Effector CD8-positive, alpha-beta T cell (primary cell): ENCODE measurements at regions not wholly inside any gene's neighbourhood (a gene's known extent, or its start where the extent isn't known, plus 50 kb on each side); places are given as distances from the start of the nearest gene placed in this dataset.
"Not testable (repeated sequence)": the region's sequence is repeated elsewhere in the genome, so short reads cannot be mapped to it uniquely, and the experiment has no call there.

ENCODE experiments used
- DNase-seq: peaks from one replicate; lab custom pipeline; 2025; lab: John Stamatoyannopoulos, UW

GRCh38 chr15:24835301-24835700, 119.5 kb upstream of the SNRPN start:
- no peak for DNase-seq

GRCh38 chr15:24848050-24848449, 106.7 kb upstream of the SNRPN start:
- DNase-seq: no peak

- DNase-seq: no peak
Measured at GRCh38 chr15:24856397-24857390, 98.1 kb upstream of the SNRPN start.

GRCh38 chr15:24857763-24858162, 97.0 kb upstream of the SNRPN start:
- no peak for DNase-seq

GRCh38 chr15:24858183-24858582, 96.6 kb upstream of the SNRPN start:
- not testable (repeated sequence) for DNase-seq

GRCh38 chr15:24858737-24859601, 95.8 kb upstream of the SNRPN start:
- no peak for DNase-seq

GRCh38 chr15:24861014-24861690, 93.6 kb upstream of the SNRPN start:
- no peak for DNase-seq

- no peak for DNase-seq
Measured at GRCh38 chr15:24862726-24863521, 91.9 kb upstream of the SNRPN start.

- no peak for DNase-seq
Measured at GRCh38 chr15:24865303-24865702, 89.5 kb upstream of the SNRPN start.

GRCh38 chr15:24877174-24877573, 77.6 kb upstream of the SNRPN start:
- no peak for DNase-seq

- DNase-seq: no peak
Measured at GRCh38 chr15:24878153-24878552, 76.6 kb upstream of the SNRPN start.

GRCh38 chr15:24879492-24879891, 75.3 kb upstream of the SNRPN start:
- no peak for DNase-seq

- no peak for DNase-seq
Measured at GRCh38 chr15:24880663-24881062, 74.1 kb upstream of the SNRPN start.

- no peak for DNase-seq
Measured at GRCh38 chr15:24886538-24886937, 68.2 kb upstream of the SNRPN start.

GRCh38 chr15:24898715-24899272, 56.0 kb upstream of the SNRPN start:
- no peak for DNase-seq

- no peak for DNase-seq
Measured at GRCh38 chr15:24899367-24899766, 55.4 kb upstream of the SNRPN start.

- DNase-seq: no peak
Measured at GRCh38 chr15:24899795-24900194, 55.0 kb upstream of the SNRPN start.

- no peak for DNase-seq
Measured at GRCh38 chr15:24901409-24901808, 53.4 kb upstream of the SNRPN start.
